SK-N-SH (cell line): ENCODE measurements at regions not wholly inside any gene's neighbourhood (a gene's known extent, or its start where the extent isn't known, plus 50 kb on each side); places are given as distances from the start of the nearest gene placed in this dataset.
"Not testable (repeated sequence)": the region's sequence is repeated elsewhere in the genome, so short reads cannot be mapped to it uniquely, and the experiment has no call there.

Source experiments
- CTCF ChIA-PET: fragments of 300-600, 350-600 bp; formaldehyde crosslinking; extraction: SDS; loops from one replicate; lab custom pipeline; 2021; lab: Yijun Ruan, JAX
- POLR2A ChIA-PET: fragments of 350-600 bp; sonication (Branson Sonifier 250); formaldehyde crosslinking; extraction: SDS; loops from one replicate; lab custom pipeline; 2020; ENCODE audit warnings: antibody characterized with exemption, inconsistent platforms; lab: Yijun Ruan, JAX
- DNase-seq: peaks from one replicate; pipeline ENCODE4 v3.0.0; 2012
- H2AFZ ChIP-seq: fragments of 200-600 bp; sonication (generic); 2 replicates; pipeline ENCODE4 v1.8.1; 2016; ENCODE audit warnings: antibody characterized with exemption, mild to moderate bottlenecking, low read depth
- H3F3A ChIP-seq: fragments of 200-600 bp; sonication (generic); replicated peaks from 2 replicates; pipeline ENCODE3; 2016; ENCODE audit warnings: antibody characterized with exemption, mild to moderate bottlenecking; ENCODE audit not compliant: insufficient read depth
- H3K27ac ChIP-seq, 2 experiments: fragments of 200-500 bp in 1 of 2; fragments of 200-600 bp in 1 of 2; sonication (Bioruptor generic) in 1 of 2; sonication (generic), shearing (Covaris generic) in 1 of 2; 2 replicates each; pipeline versions ENCODE4 v1.5.1 to v1.6.1; 2014 to 2016; ENCODE audit warnings: low read depth in 2 of 2, inconsistent platforms in 1 of 2, low read length in 1 of 2, mild to moderate bottlenecking in 1 of 2, mixed read lengths in 1 of 2
- H3K27me3 ChIP-seq: fragments of 200-600 bp; sonication (generic), shearing (Covaris generic); 2 replicates; pipeline ENCODE4 v1.6.1; 2016; ENCODE audit warnings: mixed run types; ENCODE audit not compliant: insufficient read depth
- H3K36me3 ChIP-seq, 2 experiments: fragments of 200-500 bp in 1 of 2; fragments of 200-600 bp in 1 of 2; sonication (Bioruptor generic) in 1 of 2; sonication (generic) in 1 of 2; replicated peaks in 1 of 2; 2 replicates each; pipeline versions ENCODE3 to v1.5.1; 2014 to 2016; ENCODE audit warnings: low read length in 1 of 2, mild to moderate bottlenecking in 1 of 2; ENCODE audit not compliant: insufficient read depth in 2 of 2, control insufficient read depth in 1 of 2
- H3K4me1 ChIP-seq, 2 experiments: fragments of 200-500 bp in 1 of 2; fragments of 200-600 bp in 1 of 2; sonication (Bioruptor generic) in 1 of 2; sonication (generic), shearing (Covaris generic) in 1 of 2; 2 replicates each; pipeline versions ENCODE4 v1.5.1 to v1.6.1; 2014 to 2016; ENCODE audit warnings: low read depth in 1 of 2, low read length in 1 of 2, mixed run types in 1 of 2; ENCODE audit not compliant: insufficient read depth in 2 of 2, control insufficient read depth in 1 of 2
- H3K4me2 ChIP-seq: fragments of 200-600 bp; sonication (generic), shearing (Covaris generic); 2 replicates; pipeline ENCODE4 v1.6.1; 2017; ENCODE audit warnings: mixed run types
- H3K4me3 ChIP-seq, 2 experiments: fragments of 200-500 bp in 1 of 2; fragments of 200-600 bp in 1 of 2; sonication (Bioruptor generic) in 1 of 2; sonication (generic), shearing (Covaris generic) in 1 of 2; 2 replicates each; pipeline versions ENCODE4 v1.5.1 to v1.8.1; 2014 to 2016; ENCODE audit warnings: low read depth in 2 of 2, inconsistent platforms in 1 of 2, low read length in 1 of 2, mild to moderate bottlenecking in 1 of 2, mixed read lengths in 1 of 2, moderate library complexity in 1 of 2
- H3K79me2 ChIP-seq: fragments of 200-600 bp; sonication (generic); 2 replicates; pipeline ENCODE4 v1.8.1; 2017; ENCODE audit warnings: mild to moderate bottlenecking; ENCODE audit not compliant: insufficient read depth
- H3K9ac ChIP-seq: fragments of 200-600 bp; sonication (generic); 2 replicates; pipeline ENCODE4 v1.6.1; 2017; ENCODE audit warnings: mixed run types
- H3K9me2 ChIP-seq: fragments of 200-600 bp; sonication (generic); 2 replicates; pipeline ENCODE4 v1.6.1; 2017; ENCODE audit warnings: mixed run types
- H3K9me3 ChIP-seq: fragments of 200-600 bp; sonication (generic); 2 replicates; pipeline ENCODE4 v1.6.1; 2017; ENCODE audit warnings: mixed run types, mild to moderate bottlenecking, moderate library complexity
- H4K20me1 ChIP-seq: fragments of 200-600 bp; sonication (generic); 2 replicates; pipeline ENCODE4 v1.6.1; 2017; ENCODE audit warnings: mild to moderate bottlenecking, mixed run types; ENCODE audit not compliant: insufficient read depth
- FOSL2 ChIP-seq: IDR thresholded peaks from 2 replicates; pipeline ENCODE4 v1.4.0; 2012; ENCODE audit warnings: low read depth, mild to moderate bottlenecking, moderate library complexity, borderline replicate concordance
- FOXJ3 ChIP-seq: sonication (generic); formaldehyde crosslinking; IDR thresholded peaks from 2 replicates; pipeline ENCODE4 v1.5.1; 2020; ENCODE audit warnings: mild to moderate bottlenecking, missing genetic modification reagents
- GATA2 ChIP-seq: sonication (generic); formaldehyde crosslinking; IDR thresholded peaks from 2 replicates; pipeline ENCODE4 v1.5.0; 2020; ENCODE audit warnings: mild to moderate bottlenecking, missing genetic modification reagents
- JUND ChIP-seq: IDR thresholded peaks from 2 replicates; pipeline ENCODE4 v1.4.0; 2012
- MAX ChIP-seq: IDR thresholded peaks from 2 replicates; pipeline ENCODE4 v1.4.0; 2012; ENCODE audit warnings: low read depth
- NRF1 ChIP-seq: IDR thresholded peaks from 2 replicates; pipeline ENCODE4 v1.6.1; 2012; ENCODE audit warnings: low read depth, mild to moderate bottlenecking, low read length
- RFX5 ChIP-seq: IDR thresholded peaks from 2 replicates; pipeline ENCODE4 v1.6.1; 2012; ENCODE audit warnings: mild to moderate bottlenecking, improper control_type of control experiment, low read length
- SIN3A ChIP-seq: IDR thresholded peaks from 2 replicates; pipeline ENCODE4 v1.6.1; 2012; ENCODE audit warnings: low read depth, mild to moderate bottlenecking, low read length, moderate library complexity, borderline replicate concordance
- TAF1 ChIP-seq: IDR thresholded peaks from 2 replicates; pipeline ENCODE4 v1.6.1; 2012; ENCODE audit warnings: low read depth, mild to moderate bottlenecking, low read length, moderate library complexity, borderline replicate concordance
- WGBS: methylation state at CpG from one replicate; pipeline ENCODE4 v1.1.6; 2017; ENCODE audit warnings: low lambda C conversion rate; 5-methylcytosine and 5-hydroxymethylcytosine counted together

DNA sequence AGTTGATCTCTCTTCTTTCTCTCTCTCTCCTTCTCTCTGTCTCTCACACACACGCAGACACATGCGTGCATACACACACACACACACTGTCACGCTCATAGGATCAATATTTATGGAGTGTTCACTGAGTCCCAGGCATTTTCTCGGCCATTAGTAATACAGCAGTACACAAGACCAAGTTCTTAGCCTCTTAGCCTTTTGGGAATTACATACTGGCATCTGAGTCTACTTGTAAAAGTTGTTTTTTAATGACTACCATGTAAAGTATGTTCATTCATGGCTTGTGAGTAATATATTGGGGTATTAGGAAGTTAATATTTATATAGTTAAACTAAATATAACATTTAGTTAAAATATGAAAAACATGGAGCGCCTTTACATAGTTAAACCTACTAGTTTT lies 2406.1 kb upstream of the PCDH20 start:
- H3K79me2 ChIP-seq, DNase-seq, H3K4me3 ChIP-seq, POLR2A ChIA-PET, H2AFZ ChIP-seq, H3K4me1 ChIP-seq, H3K9me3 ChIP-seq, H3F3A ChIP-seq, H3K27me3 ChIP-seq, H4K20me1 ChIP-seq, CTCF ChIA-PET, H3K9ac ChIP-seq, H3K27ac ChIP-seq, H3K4me2 ChIP-seq, H3K9me2 ChIP-seq, H3K36me3 ChIP-seq: not testable (repeated sequence)
- WGBS = 43% methylated on average over 5 of the region's 5 CpGs

DNA sequence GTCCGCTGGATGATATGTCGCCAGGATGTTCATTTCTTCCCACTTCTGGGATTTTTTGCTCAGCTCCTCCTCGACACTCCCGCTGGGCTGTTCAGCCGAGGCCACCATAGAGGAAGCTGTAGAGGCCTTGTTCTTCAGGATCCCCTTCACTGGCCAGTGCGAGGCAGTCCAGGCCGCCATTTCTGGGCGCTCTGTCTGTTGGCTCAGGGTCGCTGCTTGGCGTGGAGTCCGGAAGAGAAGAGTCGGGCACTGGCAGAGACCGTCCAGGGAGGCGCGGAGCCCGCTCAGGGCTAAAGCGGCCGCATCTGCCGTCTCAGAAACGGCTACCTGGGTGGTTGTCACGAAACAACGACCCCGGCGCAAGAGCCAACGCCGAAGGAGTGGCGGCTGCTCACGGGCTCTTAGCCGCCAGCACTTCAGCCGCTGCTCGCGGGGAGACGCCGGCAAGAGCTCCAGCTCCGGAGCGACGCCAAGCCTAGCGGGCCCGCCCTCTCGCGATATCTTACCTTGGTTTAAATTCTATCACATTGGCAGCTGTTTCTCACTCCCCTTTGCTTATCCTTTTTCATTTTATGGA lies 2395.9 kb upstream of the PCDH20 start:
- H3K4me3 ChIP-seq, H3K9me2 ChIP-seq, POLR2A ChIA-PET, H3K4me1 ChIP-seq, CTCF ChIA-PET, H3K9ac ChIP-seq, H2AFZ ChIP-seq, H3K9me3 ChIP-seq, DNase-seq, H3K4me2 ChIP-seq, H3K79me2 ChIP-seq, H3F3A ChIP-seq, H3K27ac ChIP-seq, H3K36me3 ChIP-seq, H3K27me3 ChIP-seq, H4K20me1 ChIP-seq: not testable (repeated sequence)
- WGBS = 89% methylated on average over 28 of the region's 41 CpGs

DNA sequence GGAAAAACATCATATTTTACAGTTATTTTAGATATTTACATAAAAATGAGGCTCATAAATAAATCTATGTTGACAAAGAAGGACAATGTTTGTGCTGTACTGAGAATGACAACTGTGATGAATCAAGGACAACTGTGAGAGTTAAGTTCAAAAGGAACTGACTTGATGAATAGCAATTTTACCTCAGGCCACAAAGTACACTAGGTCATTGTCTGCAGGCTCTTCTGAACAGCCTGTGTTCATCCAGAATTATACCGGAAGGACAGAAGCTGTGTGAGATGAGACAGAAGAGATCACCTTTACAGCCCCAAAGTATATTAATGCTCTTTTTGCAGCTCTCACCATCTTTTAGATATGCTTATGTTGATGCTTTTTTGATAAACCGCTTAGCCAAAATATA lies 2375.5 kb upstream of the PCDH20 start:
- H3K79me2 ChIP-seq, H3K4me2 ChIP-seq, H3K9me2 ChIP-seq, H3K9me3 ChIP-seq, H3K27me3 ChIP-seq, H3K9ac ChIP-seq, H2AFZ ChIP-seq, H3K4me3 ChIP-seq, H4K20me1 ChIP-seq, H3K36me3 ChIP-seq, DNase-seq, CTCF ChIA-PET, H3K4me1 ChIP-seq, H3K27ac ChIP-seq, H3F3A ChIP-seq, POLR2A ChIA-PET: not testable (repeated sequence)
- WGBS = 88% methylated on average over 2 of the region's 2 CpGs

GRCh38 chr13:63774133-63774532 lies 2358.5 kb upstream of the PCDH20 start:
- 71% methylated on average over 2 of the region's 2 CpGs for WGBS
- no peaks in the 10 kb centered on the region for H4K20me1 ChIP-seq
- H3K36me3 ChIP-seq = no peaks in the 10 kb centered on the region
- H2AFZ ChIP-seq = no peak overlapping the region
- H3K9me2 ChIP-seq = no peaks in the 10 kb centered on the region
- H3K9me3 ChIP-seq = no peaks in the 10 kb centered on the region
- H3K4me1 ChIP-seq = peaks cover 0 to 7% of the 10 kb centered on the region in 2 experiments; a peak in 1 of 4 replicates
- ChIA-PET POLR2A (no interaction called here), CTCF (no interaction called here)
- no peaks in the 10 kb centered on the region for H3F3A ChIP-seq
- H3K4me2 ChIP-seq = no peak overlapping the region
- no peaks in the 10 kb centered on the region for H3K27me3 ChIP-seq
- TF ChIP-seq JUND (no peak), MAX (no peak), FOXJ3 (no peak), RFX5 (no peak), TAF1 (no peak), SIN3A (no peak), FOSL2 (no peak), GATA2 (CRISPR knock-in tag) (no peak), NRF1 (no peak)
- H3K27ac ChIP-seq = no peak overlapping the region
- no peak overlapping the region for H3K4me3 ChIP-seq
- no peaks in the 10 kb centered on the region for H3K79me2 ChIP-seq
- H3K9ac ChIP-seq = no peak overlapping the region
- no peak for DNase-seq
